Skin of body (tissue), 2 donors: ENCODE measurements at regions not wholly inside any gene's neighbourhood (a gene's known extent, or its start where the extent isn't known, plus 50 kb on each side); places are given as distances from the start of the nearest gene placed in this dataset. TPM values are rescaled to one million over a fixed set of nuclear protein-coding genes. Genes with fewer than 3 reads are reported as not detected.
"Not testable (repeated sequence)": the region's sequence is repeated elsewhere in the genome, so short reads cannot be mapped to it uniquely, and the experiment has no call there.

Experiments used
- DNase-seq: peaks from one replicate; lab custom pipeline; 2025; lab: John Stamatoyannopoulos, UW
- small RNA-seq: library from RNA; depleted of rRNA; stranded (forward); fragments of <200 nt; gene quantifications from one replicate; pipeline ENCODE3, GENCODE V24; 2014; ENCODE audit warnings: low replicate concordance

DNA sequence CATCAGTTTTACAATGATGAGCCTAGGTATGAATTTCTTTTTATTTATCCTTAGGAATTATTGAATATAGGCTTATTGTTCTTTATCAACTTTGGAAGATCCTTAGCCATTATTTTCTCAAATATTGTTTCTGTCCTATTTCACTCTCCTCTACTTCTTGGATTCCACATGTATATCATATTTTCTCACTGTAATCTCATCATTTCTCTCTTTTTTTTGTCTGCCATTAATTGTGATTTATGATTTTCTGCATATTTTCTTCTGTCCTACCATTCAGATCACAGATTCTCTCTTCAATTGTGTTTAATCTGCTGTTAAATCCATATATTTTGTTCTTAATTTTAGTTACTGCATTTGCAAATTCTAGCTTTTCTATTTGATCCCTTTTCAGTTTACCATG, 139.8 kb downstream of the ARRDC3 start:
- no peak for DNase-seq

- DNase-seq: not testable (repeated sequence)
Measured at GRCh38 chr5:91241460-91241859, 141.7 kb downstream of the ARRDC3 start.

GRCh38 chr5:91240175-91240574, 142.9 kb downstream of the ARRDC3 start:
- no peak for DNase-seq

DNA sequence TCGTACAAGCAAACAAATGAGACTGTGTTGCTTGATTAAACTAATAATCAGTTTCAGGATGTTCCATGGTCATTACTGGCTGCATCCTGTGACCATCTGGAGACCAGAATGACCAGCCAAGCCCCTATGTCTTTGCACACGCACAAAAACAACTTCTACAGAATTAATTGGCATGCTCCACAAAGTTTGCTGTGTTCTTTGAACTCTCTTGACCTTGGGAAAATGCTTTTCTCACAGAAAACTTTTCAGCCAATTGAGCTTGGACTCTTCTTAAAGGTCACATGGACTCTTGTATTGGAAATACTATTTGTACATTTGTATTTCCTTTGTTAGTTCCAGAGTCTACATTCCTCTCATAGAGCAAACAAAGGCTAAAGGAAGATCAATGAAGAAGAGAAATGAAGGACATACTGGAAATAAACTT, 147.8 kb downstream of the ARRDC3 start:
- DNase-seq: peak; percentile 43

GRCh38 chr5:91232523-91232922, 150.6 kb downstream of the ARRDC3 start:
- DNase-seq: no peak

DNA sequence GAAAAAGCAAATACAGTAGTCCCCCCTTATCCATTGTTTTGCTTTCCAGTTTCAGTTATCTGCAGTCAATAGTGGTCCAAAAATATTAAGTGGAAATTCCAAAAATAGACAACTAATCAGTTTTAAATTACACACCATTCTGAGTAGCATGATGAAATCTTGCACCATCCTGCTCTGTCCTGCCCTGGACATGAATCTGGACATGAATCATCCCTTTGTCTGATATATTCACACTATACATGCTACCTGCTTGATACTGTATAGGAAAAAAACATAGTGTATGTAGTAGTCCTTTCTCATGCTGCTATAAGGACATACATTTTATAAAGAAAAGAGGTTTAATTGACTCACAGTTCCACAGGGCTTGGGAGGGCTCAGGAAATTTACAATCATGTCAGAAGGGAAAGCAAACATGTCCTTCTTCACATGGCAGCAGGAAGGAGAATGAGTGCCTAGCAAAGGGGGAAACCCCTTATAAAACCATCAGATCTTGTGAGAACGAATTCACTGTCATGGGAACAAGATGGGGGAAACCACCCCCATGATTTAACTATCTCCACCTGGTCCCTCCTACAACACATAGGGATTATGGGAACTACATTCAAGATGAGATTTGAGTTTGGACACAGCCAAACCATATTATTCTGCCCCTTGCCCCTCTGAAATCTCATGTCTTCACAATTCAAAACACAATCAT, 153.9 kb downstream of the ARRDC3 start:
- no peak for DNase-seq

DNA sequence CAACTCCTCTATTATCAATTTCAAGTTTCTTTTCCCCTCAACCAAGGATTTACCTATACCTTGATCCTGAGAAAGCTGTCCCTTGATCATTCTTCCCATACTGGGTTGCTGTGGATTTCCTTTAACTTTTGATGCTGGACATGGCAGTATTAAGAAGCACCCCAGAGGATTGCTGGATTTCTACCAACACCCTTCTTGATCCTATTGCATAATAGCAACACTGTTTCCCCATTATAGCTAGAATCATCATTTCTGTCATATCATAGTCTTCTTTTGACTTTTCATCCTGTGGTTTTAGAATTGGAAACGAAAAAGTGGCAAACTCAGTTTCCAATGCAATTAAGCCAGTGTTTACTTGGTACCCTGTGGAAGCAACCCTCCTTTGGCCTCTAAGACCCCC, 154.9 kb downstream of the ARRDC3 start:
- DNase-seq: no peak

- no peak for DNase-seq
Measured at GRCh38 chr5:91225848-91226686, 157.1 kb downstream of the ARRDC3 start.

DNA sequence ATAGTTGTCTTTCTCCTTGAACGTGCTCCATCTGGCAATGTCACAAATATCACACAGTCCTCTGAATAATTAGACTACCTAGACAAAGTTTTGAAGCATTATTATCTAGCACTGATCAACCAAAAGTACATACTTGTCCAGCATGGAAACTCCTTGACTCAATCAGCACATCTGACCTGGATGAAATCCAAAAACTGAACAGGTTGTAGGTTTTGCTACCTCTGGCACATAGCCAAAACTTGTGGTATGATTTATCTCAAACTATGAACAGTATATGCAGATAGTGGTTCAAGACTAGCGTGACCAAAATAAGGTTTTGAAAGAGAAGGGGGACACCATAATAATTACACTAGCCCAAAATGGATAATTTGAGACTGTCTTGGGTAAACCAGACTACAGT, 158.1 kb downstream of the ARRDC3 start:
- DNase-seq: no peak

DNA sequence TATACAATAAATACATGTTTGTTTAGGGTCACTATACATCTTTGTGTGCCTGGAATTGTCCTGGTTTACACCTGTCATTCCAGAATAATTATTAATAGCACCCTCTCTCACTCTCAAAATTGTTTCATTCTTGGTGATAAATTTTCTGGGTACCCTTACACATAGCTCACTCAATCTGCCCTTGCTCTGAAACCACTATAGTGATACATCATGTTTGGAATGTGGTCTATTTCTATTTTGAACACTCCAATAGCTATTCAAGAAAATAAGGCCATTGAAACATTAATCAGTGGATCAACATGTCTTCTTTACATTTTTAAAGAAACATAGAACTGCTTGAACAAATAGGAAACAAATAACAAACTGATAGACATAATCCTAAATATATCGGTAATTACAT, 158.7 kb downstream of the ARRDC3 start:
- no peak for DNase-seq

DNA sequence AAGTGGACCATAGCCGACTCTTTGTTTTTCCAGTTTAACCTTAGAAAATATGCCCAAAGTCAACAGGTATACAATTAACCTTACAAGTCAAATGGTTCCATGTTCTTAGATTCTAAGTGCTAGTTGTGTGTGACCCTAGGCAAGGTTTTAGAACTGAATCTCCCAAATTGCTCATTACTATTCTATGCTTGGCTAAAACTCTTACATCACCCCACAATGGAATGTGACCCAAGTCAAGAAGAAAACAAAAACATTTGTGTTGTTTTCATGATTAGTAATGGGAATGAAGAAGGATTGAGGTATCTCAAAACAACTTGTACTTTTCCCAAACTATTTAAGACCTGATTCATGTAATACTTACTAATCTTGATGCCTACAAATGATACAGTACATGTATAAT, 159.2 kb downstream of the ARRDC3 start:
- DNase-seq: no peak

- DNase-seq: no peak
Measured at GRCh38 chr5:91222482-91222881, 160.6 kb downstream of the ARRDC3 start.

DNA sequence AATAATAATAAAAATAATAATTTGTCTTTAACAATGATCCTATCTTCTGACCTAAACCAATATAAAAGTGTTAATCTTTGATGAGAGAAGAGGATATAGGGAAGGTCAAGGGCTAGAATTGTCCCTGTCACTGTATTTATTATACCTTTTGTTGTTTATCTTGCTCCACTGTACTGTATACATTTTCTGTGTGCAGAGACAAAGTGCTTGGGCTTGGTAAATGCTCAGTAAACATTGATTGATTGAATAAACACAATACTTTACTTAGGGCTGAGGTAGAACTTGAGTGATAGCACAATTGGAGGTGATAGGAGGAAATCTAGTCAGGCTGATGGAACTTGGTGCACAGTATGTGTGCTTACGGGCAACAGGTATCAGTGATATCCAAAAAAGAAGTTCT, 161.2 kb downstream of the ARRDC3 start:
- DNase-seq: no peak

DNA sequence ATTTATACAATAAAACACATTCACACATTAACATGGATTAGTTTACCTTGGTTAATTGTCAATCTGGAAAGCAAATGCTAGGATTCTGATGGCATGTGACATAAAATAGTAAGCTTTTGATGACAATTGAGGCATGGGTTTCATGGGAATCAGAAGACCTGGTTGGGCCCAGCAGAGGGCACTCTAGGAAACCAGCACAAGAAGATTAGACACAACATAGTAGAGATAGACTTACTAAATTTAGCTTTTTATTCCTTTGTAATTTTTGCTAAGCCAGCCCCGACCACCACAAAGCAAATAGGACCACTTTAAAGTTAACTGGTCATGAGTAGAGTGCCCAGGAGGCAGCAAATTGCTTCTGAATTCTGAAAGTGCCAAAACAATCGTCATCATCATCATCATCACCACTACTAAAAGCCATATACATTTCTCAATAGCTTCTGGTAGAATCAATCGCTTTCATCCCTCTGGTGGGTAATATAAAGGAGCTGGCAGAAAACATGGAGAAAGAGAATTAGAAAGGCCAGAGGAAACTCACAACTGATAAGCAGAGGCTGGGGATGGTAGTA, 163.2 kb downstream of the ARRDC3 start:
- DNase-seq: no peak

DNA sequence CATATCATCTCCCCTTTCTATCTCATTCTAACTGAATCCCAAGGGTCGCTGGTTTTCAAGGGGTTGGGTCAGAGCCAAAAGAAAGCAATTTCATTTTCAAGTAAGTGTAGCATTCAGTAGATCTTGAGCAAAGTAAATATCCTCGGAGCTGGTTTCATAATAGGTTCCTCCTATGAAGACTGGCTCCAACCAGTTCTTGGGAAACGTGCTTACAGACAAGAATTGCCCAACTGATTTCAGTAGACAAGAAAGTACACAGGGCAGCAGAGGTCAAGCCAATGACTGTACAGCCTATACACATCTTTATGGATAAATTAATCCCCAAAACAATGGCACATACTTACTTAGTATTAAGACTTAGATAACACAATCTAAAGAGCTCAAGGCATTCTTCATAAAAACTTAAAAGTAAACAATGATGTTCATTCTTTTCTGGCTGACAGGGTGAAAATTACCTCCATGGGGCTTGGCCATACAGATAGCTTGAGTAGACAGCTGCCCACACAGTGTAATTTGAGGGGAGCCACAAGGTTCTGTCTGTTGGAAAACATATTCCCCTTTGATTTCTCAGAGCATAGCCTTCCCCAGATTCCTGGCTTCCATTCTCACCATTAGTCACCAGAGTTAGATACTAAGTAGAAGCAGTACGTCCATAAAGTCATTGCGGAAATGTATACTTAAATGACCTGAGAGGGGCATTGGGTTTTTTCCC, 163.9 kb downstream of the ARRDC3 start:
- no peak for DNase-seq

DNA sequence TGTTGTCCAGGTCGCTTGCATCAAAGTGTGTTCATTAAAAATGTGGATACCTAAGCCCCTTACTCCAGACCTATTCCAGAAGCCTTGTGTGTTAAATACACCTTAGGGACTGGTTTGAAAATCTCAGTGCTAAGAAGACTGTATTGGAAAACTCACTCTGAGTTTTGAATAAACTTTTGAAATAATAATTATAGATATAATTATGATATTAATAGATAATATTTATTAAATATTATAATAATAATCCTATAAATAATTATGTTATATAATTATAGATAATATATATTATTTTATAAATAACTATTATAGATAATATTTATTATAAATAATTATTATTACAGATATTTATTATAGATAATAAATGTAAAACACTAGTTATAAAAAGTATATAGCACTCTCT, 165.3 kb downstream of the ARRDC3 start:
- DNase-seq: no peak

DNA sequence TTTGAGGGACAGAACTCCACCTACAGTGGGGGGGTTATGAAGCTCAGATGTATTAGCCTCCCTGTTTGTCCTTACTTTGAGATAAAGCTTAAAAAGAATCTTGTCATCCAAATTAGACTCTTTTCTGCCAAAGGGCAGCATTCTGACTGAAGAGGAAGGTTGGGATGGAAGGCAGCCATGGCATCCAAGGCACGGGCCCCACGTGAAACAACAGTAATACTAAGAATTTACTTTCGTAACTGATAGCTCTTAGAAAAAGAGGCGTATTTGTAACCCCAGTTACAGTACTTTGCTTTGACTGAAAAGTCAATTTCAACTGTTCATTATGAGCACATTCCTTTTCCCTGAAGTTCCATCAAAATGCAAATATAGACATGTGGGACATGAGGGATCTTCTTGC, 168.5 kb downstream of the ARRDC3 start:
- DNase-seq: no peak

Small RNA genes lying in the stretch of these regions (small RNA-seq; reads per million reads assigned to genes)
- gene RF00017 (not detected), gene RNU4-90P (not detected)
